ENCODE measurements at regions not wholly inside any gene's neighbourhood (a gene's known extent, or its start where the extent isn't known, plus 50 kb on each side); places are given as distances from the start of the nearest gene placed in this dataset.
A peak's percentile ranks its signal among the peaks of the same experiment; 100 is the strongest.

DNA sequence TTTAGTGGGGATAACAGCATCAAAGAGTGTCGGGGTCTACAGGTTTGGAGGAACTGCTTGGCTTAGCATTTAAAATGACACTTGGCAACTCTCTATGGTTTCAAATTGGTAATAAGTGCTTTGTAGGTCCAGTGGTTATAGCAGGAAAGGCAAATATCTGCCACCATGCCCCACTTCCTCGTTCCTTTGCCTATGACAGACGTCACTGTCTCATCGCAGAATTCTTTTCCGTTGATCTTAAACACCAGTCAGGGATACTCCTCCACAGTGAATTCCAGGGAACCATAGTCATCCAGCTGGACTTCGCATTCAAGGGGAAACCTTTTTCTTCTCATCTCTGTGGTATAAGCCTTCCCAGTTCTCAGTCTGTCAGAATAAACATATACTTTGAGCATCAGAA is 319.1 kb downstream of the GPAT3 start:
- H3K27me3 Mint-ChIP-seq (ENCODE audit: unreplicated experiment), result no peaks in the 10 kb centered on the region
- H3K27ac Mint-ChIP-seq (ENCODE audit: unreplicated experiment), result peak overlapping the region; percentile 25
- no peaks in the 10 kb centered on the region for H3K9me3 Mint-ChIP-seq (ENCODE audit: unreplicated experiment)
- no peak overlapping the region for H3K4me3 Mint-ChIP-seq (ENCODE audit: unreplicated experiment)
- no peaks in the 10 kb centered on the region for H3K36me3 Mint-ChIP-seq (ENCODE audit: unreplicated experiment)
- peaks cover 47% of the 10 kb centered on the region for H3K4me1 Mint-ChIP-seq (ENCODE audit: unreplicated experiment)
- DNase-seq (ENCODE audit: extremely low spot score, unreplicated experiment), result no peak
- TF ChIP-seq, protein P1, sequence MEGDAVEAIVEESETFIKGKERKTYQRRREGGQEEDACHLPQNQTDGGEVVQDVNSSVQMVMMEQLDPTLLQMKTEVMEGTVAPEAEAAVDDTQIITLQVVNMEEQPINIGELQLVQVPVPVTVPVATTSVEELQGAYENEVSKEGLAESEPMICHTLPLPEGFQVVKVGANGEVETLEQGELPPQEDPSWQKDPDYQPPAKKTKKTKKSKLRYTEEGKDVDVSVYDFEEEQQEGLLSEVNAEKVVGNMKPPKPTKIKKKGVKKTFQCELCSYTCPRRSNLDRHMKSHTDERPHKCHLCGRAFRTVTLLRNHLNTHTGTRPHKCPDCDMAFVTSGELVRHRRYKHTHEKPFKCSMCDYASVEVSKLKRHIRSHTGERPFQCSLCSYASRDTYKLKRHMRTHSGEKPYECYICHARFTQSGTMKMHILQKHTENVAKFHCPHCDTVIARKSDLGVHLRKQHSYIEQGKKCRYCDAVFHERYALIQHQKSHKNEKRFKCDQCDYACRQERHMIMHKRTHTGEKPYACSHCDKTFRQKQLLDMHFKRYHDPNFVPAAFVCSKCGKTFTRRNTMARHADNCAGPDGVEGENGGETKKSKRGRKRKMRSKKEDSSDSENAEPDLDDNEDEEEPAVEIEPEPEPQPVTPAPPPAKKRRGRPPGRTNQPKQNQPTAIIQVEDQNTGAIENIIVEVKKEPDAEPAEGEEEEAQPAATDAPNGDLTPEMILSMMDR (IDR thresholded peaks at IDR 0.05), result no peak

DNA sequence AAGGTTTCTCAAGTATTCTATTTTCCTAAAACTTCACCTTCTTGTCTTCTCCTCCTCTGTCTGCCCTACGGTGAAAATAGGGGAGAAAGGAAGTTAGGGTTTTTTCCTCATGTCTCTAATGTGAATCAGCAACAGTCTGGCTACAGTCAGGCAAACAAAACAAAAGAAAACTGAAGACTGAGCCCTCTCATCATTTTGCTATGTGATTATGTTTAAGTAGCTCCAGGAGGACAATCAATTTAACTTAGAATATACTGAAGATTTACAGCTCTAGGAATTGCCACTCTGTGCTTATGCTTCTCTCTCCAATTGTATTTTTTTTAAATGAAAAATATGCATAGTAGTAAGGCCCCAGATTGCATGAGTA is 316.2 kb downstream of the GPAT3 start:
- Mint-ChIP-seq H3K27ac (ENCODE audit: unreplicated experiment) (peak overlapping the region; percentile 81), H3K4me1 (ENCODE audit: unreplicated experiment) (peaks cover 47% of the 10 kb centered on the region), H3K4me3 (ENCODE audit: unreplicated experiment) (no peak overlapping the region), H3K9me3 (ENCODE audit: unreplicated experiment) (no peaks in the 10 kb centered on the region), H3K36me3 (ENCODE audit: unreplicated experiment) (no peaks in the 10 kb centered on the region), H3K27me3 (ENCODE audit: unreplicated experiment) (no peaks in the 10 kb centered on the region)
- no peak for DNase-seq (ENCODE audit: extremely low spot score, unreplicated experiment)
- TF ChIP-seq, protein P1 (IDR thresholded peaks at IDR 0.05), result no peak

DNA sequence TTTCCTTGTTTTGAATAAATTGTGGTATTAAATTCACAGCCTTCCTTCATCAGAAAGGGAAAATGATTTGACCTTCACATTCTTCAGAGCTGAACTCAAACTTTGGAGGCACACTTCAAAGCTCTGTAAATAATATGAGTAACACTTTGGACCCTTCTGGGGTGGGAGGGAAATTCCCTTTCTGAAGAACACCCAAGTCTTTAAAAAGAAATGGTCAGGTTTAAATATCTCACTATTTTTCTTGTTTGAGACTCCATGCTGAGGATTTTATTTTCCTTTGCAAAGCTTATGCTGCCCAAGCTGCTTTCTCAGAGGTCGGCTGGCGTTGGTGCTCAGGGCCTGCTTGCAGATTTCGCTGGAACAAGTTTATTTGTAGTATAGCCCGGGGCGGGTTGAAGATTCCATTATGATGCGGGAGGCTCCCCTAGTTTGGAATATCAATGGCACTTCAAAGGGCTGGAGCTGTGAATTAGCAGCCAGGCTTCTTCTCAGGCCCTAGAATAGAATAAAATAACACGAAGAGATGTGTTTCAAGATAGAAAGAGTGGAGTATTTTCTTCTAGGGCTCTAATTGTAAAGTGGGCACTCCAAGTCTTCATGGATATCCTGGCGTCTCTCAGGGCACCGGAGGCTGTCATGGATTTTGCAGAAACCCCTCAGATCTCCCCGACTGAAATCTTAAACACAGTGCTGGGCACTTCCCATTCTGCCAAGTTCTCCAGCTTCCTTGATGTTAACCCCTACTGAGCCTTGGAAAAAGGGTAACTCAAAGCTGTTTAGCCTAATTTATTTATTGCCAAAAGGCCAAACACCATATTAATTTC is 315.6 kb downstream of the GPAT3 start:
- H3K4me3 Mint-ChIP-seq (ENCODE audit: unreplicated experiment), result no peak overlapping the region
- no peaks in the 10 kb centered on the region for H3K27me3 Mint-ChIP-seq (ENCODE audit: unreplicated experiment)
- H3K4me1 Mint-ChIP-seq (ENCODE audit: unreplicated experiment), result peaks cover 47% of the 10 kb centered on the region
- peak overlapping the region; percentile 81 for H3K27ac Mint-ChIP-seq (ENCODE audit: unreplicated experiment)
- no peaks in the 10 kb centered on the region for H3K36me3 Mint-ChIP-seq (ENCODE audit: unreplicated experiment)
- H3K9me3 Mint-ChIP-seq (ENCODE audit: unreplicated experiment), result no peaks in the 10 kb centered on the region
- DNase-seq (ENCODE audit: extremely low spot score, unreplicated experiment), result peak; percentile 84
- TF ChIP-seq, protein P1 (IDR thresholded peaks at IDR 0.05), result no peak

DNA sequence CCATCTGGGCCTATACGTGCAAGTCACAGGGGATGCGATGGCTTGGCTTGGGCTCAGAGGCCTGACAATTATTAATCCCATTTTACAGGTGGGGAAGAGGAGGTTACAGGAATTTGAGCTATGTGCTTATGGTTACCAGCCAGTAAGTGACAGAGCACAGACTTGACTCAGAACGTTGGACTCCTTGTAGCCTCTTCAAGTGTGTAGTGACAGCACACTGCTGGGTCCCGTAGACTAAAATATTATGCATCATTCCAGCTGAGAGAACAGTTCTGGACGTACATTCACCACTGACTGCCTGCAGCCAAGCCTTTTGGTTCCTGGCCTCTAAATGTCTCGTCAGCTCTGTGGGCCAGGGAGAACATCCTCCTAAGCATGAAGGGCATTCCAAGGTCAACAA is 314.5 kb downstream of the GPAT3 start:
- no peaks in the 10 kb centered on the region for H3K36me3 Mint-ChIP-seq (ENCODE audit: unreplicated experiment)
- TF ChIP-seq, protein P1 (IDR thresholded peaks at IDR 0.05), result no peak
- no peaks in the 10 kb centered on the region for H3K27me3 Mint-ChIP-seq (ENCODE audit: unreplicated experiment)
- H3K9me3 Mint-ChIP-seq (ENCODE audit: unreplicated experiment), result no peaks in the 10 kb centered on the region
- no peak overlapping the region for H3K27ac Mint-ChIP-seq (ENCODE audit: unreplicated experiment)
- H3K4me3 Mint-ChIP-seq (ENCODE audit: unreplicated experiment), result no peak overlapping the region
- H3K4me1 Mint-ChIP-seq (ENCODE audit: unreplicated experiment), result peaks cover 43% of the 10 kb centered on the region
- no peak for DNase-seq (ENCODE audit: extremely low spot score, unreplicated experiment)

DNA sequence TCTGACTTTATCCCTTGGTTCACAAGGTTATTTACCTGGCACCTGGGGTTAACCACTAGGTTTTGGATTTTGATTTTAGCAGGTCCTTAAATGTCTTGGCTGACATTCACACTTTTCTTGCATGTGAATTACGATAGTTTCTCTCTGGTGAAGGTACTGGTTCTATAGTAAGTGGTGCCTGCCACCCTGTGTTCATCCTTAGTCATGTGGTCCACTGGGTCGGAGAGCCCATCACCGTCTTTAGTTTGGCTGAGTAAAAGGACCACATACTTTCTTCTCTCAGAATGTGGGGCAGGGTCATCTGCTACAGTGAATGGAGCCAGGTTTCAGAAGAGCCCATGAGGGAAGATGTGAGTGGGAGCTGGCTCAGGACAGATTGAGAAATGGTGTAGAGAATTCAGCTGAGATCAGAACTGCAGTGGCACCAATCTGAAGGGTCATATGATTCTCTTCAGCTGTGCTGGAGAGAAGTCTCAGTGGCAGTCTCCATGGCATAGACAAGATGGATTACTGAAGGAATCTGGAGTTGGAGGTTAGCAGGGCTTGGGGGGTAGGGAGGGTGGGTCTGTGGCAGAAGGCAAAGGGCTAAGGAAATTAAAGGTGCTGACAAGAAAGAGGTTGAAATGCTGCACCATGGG is 310.4 kb downstream of the GPAT3 start:
- Mint-ChIP-seq H3K27ac (ENCODE audit: unreplicated experiment) (no peak overlapping the region), H3K36me3 (ENCODE audit: unreplicated experiment) (no peaks in the 10 kb centered on the region), H3K4me1 (ENCODE audit: unreplicated experiment) (peaks cover 10% of the 10 kb centered on the region), H3K9me3 (ENCODE audit: unreplicated experiment) (no peaks in the 10 kb centered on the region), H3K4me3 (ENCODE audit: unreplicated experiment) (no peak overlapping the region), H3K27me3 (ENCODE audit: unreplicated experiment) (no peaks in the 10 kb centered on the region)
- no peak for DNase-seq (ENCODE audit: extremely low spot score, unreplicated experiment)
- TF ChIP-seq, protein P1 (IDR thresholded peaks at IDR 0.05), result no peak
